ELF-1 (cell line): ENCODE measurements at regions not wholly inside any gene's neighbourhood (a gene's known extent, or its start where the extent isn't known, plus 50 kb on each side); places are given as distances from the start of the nearest gene placed in this dataset.
A peak's percentile ranks its signal among the peaks of the same experiment; 100 is the strongest.
"Not testable (repeated sequence)": the region's sequence is repeated elsewhere in the genome, so short reads cannot be mapped to it uniquely, and the experiment has no call there.

ENCODE experiments used
- DNase-seq: peaks from one replicate; pipeline ENCODE4 v3.0.0-alpha.2; 2016; ENCODE audit warnings: low read depth, low spot score

GRCh38 chr3:146382386-146382785 is 87.0 kb downstream of the PLSCR2 start:
- DNase-seq = no peak

GRCh38 chr3:146380046-146380445 is 89.3 kb downstream of the PLSCR2 start:
- no peak for DNase-seq

DNA sequence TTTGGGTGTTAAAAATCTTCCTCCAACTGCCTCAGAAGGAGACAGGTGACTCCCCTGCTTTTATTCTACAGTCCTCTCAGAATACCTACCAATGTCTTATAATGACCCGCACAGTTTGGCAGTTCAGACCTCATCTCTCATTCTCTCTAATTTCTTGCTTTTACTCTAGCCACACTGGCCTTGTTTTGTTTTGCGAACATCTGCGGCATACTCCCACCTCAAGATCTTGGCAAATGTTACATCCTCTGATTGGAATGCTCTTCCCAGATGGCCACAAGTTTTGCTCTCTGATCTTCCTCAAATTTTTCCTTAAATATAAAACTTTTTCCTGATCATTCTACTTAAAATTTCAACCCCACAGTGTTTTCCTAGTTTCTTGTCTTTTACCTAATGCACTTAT is 94.1 kb downstream of the PLSCR2 start:
- DNase-seq = no peak

DNA sequence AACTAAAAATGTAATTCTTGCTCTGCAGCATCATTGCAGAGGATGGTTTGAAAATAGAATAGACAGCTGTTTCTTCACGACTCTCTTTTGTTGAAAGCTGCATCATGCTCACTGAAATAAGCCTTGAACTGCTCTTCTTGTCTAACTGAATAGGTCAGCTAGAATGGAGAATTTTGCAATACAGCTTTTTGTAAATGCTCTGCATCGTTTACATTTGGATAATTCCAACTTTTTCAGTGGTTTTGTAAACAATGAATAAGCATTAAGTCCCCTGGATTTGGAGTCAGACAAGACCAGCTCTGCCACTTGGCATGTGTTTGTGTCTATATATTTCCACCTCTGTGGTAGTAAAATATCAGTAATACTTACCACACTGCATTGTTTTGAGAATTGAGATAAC is 95.2 kb downstream of the PLSCR2 start:
- DNase-seq = no peak

GRCh38 chr3:146371902-146372301 is 97.5 kb downstream of the PLSCR2 start:
- no peak for DNase-seq

- DNase-seq = no peak
Measured at GRCh38 chr3:146368882-146369523, 100.4 kb downstream of the PLSCR2 start.

DNA sequence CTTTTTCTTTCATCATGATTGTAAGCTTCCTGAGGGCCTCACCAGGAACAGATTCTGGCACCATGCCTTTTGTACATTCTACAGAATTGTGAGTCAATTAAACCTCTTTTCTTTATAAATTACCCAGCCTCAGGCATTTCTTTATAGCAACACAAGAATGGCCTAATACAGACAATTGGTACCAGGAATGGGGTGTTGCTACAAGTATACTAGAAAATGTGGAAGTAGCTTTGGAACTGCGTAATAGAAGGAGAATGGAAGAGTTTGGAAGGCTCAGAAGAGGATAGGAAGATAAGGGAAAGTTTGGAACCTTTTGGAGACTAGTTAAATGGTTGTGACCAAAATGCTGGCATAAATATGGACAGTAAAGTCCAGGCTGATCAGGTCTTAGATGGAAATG is 108.9 kb upstream of the PLSCR4 start:
- DNase-seq = no peak

DNA sequence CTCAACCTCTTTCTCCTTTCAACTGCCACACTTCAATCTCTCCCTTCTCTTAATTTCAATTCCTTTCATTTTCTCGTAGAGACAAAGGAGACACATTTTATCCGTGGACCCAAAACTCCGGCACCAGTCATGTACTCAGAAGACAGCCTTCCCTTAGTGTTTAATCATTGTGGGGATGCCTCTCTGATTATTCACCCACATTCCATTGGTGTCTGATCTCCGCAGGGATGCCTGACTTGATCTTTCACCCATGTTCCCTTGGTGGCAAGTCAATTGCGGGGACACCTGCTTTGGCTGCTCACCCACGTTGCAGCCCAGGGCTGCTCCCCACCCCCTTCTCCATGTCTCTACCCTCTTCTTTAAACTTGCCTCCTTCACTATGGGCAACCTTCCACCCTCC is 103.5 kb upstream of the PLSCR4 start:
- DNase-seq = not testable (repeated sequence)

DNA sequence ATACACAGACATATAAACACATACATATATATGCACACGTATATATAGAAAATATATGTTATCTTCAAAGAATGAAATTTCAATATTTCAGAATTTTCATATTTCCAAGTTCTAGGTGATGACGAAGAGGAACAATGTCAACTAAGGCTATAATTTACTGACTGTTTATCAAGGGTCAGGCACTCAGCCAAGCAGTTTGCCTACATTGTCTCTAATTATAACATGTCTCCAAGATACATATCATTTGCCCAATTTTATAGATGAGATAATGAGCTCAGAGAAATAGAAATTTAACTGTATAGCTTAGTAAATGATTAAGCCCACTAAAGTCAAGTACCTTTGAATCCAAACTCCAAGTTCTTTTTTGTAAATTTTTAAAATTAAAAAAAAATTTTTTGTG is 99.9 kb upstream of the PLSCR4 start:
- no peak for DNase-seq

GRCh38 chr3:146345900-146346299 is 95.0 kb upstream of the PLSCR4 start:
- DNase-seq = peak; percentile 14

GRCh38 chr3:146343551-146343950 is 92.6 kb upstream of the PLSCR4 start:
- no peak for DNase-seq

GRCh38 chr3:146342989-146343388 is 92.1 kb upstream of the PLSCR4 start:
- DNase-seq = no peak

DNA sequence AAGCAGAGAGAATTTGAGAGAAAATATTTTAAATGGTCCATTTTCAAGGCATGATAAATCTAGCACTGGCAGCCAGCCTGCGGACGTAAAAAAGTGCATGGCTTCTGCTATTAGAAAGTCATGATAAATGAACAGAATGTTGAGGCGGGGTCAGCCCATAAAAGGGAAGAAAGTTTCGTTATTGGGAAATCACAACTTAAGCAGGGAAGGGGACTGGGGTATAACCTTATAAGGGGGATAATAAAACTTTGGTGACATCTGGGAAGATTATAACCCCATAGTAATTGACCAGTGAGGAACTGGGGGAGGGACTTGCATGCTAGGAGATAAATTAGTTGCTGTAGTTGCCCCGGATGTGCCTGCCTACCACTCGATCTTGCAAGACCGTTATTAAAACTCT is 88.4 kb upstream of the PLSCR4 start:
- no peak for DNase-seq

- DNase-seq = no peak
Measured at GRCh38 chr3:146337991-146338390, 87.1 kb upstream of the PLSCR4 start.

DNA sequence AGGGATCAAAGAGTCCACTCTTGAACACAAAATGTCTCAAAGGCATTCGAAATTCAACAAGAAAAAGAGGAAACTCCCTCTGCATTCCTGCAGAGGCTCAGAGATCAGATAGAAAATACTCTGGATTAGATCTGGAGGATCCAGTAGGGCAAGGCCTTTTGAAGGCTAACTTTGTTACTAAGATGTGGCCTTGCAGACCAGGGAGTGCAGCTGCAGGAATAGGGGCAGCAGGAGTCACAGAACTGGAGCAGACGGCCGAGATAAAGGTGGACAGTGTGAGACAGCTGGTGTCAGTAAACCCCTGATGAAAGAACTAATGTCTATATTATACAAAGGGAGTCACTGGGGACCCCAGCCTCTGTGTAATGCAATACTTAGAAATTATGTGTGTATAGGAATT is 84.5 kb upstream of the PLSCR4 start:
- no peak for DNase-seq

DNA sequence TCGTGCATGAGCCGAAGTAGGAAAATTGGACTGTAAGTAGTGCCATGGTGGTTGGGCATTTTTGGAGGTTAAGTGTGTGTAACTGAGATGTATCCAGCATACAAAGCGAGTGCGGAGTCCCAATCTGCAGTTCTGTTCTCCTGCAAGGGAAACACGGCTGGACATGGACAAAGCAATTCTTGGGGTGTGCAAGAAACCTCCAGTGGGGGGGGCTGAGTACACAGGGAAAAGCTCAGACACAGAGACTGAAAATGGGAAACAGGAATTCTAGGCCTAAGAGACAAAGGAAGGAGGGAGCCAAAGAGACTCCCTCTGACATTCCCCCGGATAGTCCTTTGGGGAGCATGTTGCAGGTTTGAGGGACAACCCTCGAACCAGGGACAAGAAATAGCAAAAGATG is 83.2 kb upstream of the PLSCR4 start:
- no peak for DNase-seq

GRCh38 chr3:146331967-146332366 is 81.1 kb upstream of the PLSCR4 start:
- no peak for DNase-seq

DNA sequence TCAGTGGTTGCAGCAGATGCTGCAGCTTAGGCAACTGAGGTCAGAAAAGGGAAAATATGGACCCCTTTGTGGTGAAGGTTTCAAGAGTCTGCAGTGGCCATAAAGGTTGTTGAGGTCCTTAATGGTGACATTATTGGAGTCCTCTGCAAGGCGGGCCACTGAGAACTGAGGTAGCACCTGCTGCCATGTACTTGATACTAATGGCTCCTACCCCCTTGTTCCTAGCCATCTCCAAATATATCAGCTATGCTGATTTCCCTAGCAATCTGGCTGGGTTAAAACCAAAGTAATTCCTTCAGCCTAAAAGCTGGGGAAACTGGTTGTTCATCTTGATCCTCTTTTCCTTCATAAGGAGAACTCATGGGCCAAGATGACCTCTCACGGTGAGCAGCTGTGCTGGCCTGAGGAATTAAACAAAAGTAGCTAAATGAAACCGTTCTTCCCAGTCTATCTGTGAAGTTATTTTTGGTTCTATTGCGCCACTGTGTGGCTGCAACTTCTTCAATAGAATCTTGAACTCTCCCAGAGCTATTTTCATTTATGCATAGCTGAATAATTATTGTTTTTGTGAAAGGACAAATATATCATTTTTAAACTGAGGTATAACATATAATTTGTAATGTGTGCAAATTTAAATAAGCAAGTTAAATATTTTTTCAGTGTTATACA is 76.1 kb upstream of the PLSCR4 start:
- DNase-seq = peak; percentile 23

- DNase-seq = no peak
Measured at GRCh38 chr3:146325170-146325569, 74.3 kb upstream of the PLSCR4 start.

DNA sequence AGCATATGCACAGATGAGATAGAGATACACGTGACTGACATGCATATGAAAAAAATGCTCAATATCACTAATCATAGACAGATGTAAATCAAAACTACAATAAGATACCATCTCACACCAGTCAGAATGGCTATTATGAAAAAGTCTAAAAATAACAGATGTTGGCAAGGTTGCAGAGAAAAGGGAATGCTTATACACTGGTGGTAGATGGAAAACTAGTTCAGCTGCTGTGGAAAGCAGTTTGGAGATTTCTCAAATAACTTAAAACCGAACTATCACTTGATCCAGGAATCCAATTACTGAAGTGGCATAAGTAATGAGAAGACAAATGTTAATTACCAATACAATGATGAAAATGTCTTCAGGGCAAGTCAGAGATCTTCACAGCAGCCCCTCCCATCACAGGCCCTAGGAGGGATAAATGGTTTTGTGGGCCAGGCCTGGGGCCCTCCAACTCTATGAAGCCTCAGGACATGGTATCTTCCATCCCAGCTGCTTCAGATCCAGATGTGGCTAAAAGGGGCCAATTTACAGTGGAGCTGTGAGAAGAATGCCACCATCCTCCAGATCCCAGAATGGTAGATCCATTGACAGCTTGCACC is 71.4 kb upstream of the PLSCR4 start:
- DNase-seq = no peak

DNA sequence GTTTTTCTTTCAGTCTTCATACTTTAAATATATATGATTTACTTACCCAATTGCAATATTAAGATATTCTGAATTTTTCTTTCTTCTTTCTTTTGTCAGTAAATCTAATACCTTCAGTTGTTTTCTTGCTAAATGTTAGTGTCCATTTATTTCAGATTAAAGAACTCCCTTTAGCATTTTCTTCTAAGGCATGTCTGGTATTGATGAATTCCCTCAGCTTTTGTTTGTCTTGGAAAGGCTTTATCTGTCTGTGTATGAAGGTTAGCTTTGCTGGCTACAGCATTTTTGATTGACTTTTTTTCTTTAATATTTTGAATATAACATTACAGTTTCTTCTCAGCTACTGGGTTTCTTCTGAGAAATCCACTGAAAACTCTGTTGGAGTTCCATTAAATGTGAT is 64.0 kb upstream of the PLSCR4 start:
- DNase-seq = no peak

DNA sequence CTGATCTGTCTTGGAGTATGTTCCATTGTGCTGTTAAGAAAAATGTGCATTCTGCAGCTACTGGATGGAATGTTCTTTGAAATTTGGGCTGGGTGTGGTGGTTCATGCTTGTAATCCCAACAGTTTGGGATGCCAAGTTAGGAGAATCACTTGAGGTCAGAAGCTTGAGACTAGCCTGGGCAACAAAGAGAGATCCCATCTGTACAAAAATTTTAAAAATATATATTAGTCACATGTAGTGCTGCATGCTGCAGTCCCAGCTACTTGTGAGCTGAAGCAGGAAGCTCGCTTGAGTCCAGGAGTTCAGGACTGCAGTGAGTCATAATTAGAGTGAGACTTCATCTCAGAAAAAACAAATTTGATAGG is 62.8 kb upstream of the PLSCR4 start:
- no peak for DNase-seq

GRCh38 chr3:146313031-146313745 is 62.3 kb upstream of the PLSCR4 start:
- DNase-seq = no peak
